ENCODE measurements at regions not wholly inside any gene's neighbourhood (a gene's known extent, or its start where the extent isn't known, plus 50 kb on each side); places are given as distances from the start of the nearest gene placed in this dataset.
"Not testable (repeated sequence)": the region's sequence is repeated elsewhere in the genome, so short reads cannot be mapped to it uniquely, and the experiment has no call there.

GRCh38 chr4:170169699-170170098 is 79.9 kb upstream of the AADAT start:
- no peak for TF ChIP-seq CTCF (IDR thresholded peaks at IDR 0.05)
- Histone ChIP-seq H3K27ac (no peak overlapping the region), H3K4me1 (no peaks in the 10 kb centered on the region), H3K27me3 (no peaks in the 10 kb centered on the region), H3K36me3 (no peaks in the 10 kb centered on the region), H3K9me3 (no peaks in the 10 kb centered on the region), H3K4me3 (no peak overlapping the region)
- no peak for ATAC-seq
- DNase-seq, result no peak
- intact Hi-C loops (cut with DNase I), result no loop called here
- WGBS, 2 donors, result 76 to 77% methylated on average over 3 of the region's 3 CpGs

GRCh38 chr4:170167678-170168077 is 77.9 kb upstream of the AADAT start:
- intact Hi-C loops (cut with DNase I), result no loop called here
- H3K27ac ChIP-seq, result no peak overlapping the region
- no peaks in the 10 kb centered on the region for H3K4me1 ChIP-seq
- 78 to 80% methylated on average over 10 of the region's 10 CpGs for WGBS, 2 donors
- no peaks in the 10 kb centered on the region for H3K27me3 ChIP-seq
- no peak overlapping the region for H3K4me3 ChIP-seq
- no peak for TF ChIP-seq CTCF (IDR thresholded peaks at IDR 0.05)
- ATAC-seq (no peak), DNase-seq (no peak)
- H3K9me3 ChIP-seq, result no peaks in the 10 kb centered on the region
- no peaks in the 10 kb centered on the region for H3K36me3 ChIP-seq

GRCh38 chr4:170166193-170166592 is 76.4 kb upstream of the AADAT start:
- ATAC-seq; H3K9me3 ChIP-seq; H3K27me3 ChIP-seq; H3K27ac ChIP-seq; H3K4me1 ChIP-seq; DNase-seq; H3K4me3 ChIP-seq; H3K36me3 ChIP-seq; intact Hi-C loops (cut with DNase I): not testable (repeated sequence)
- WGBS, 2 donors, result 94 to 95% methylated on average over 19 to 26 of the region's 26 CpGs

- peaks cover 0 to 11% (median 0%) of the 10 kb centered on the region in 11 donors for H3K9me3 ChIP-seq
- intact Hi-C loops (cut with DNase I), result no loop called here
Observed at GRCh38 chr4:170162416-170162815, 72.7 kb upstream of the AADAT start.

GRCh38 chr4:170157670-170158069 is 67.9 kb upstream of the AADAT start:
- DNase-seq (no peak), ATAC-seq (no peak)
- TF ChIP-seq CTCF (IDR thresholded peaks at IDR 0.05), result no peak
- Histone ChIP-seq H3K27me3 (no peaks in the 10 kb centered on the region), H3K36me3 (no peaks in the 10 kb centered on the region), H3K4me1 (no peaks in the 10 kb centered on the region), H3K4me3 (no peak overlapping the region), H3K9me3 (peaks cover 0 to 17% (median 0%) of the 10 kb centered on the region in 11 donors), H3K27ac (no peak overlapping the region)
- intact Hi-C loops (cut with DNase I), result loop anchor here in 1 of 10 donors (10.0 kb wide), 1 partner anchor 677 kb away; no protein-coding TSS in a partner anchor

More at GRCh38 chr4:170162416-170162815, 72.7 kb upstream of the AADAT start:
- no peak overlapping the region for H3K27ac ChIP-seq
- no peaks in the 10 kb centered on the region for H3K36me3 ChIP-seq
- H3K27me3 ChIP-seq, result no peaks in the 10 kb centered on the region
- DNase-seq (no peak), ATAC-seq (no peak)
- H3K4me3 ChIP-seq, result no peak overlapping the region
- no peaks in the 10 kb centered on the region for H3K4me1 ChIP-seq
- TF ChIP-seq CTCF (IDR thresholded peaks at IDR 0.05), result no peak

All from heart right ventricle (tissue), 16 donors.